Hematopoietic multipotent progenitor cell (in vitro differentiated cells): ENCODE measurements at regions not wholly inside any gene's neighbourhood (a gene's known extent, or its start where the extent isn't known, plus 50 kb on each side); places are given as distances from the start of the nearest gene placed in this dataset.
A peak's percentile ranks its signal among the peaks of the same experiment; 100 is the strongest.
"Not testable (repeated sequence)": the region's sequence is repeated elsewhere in the genome, so short reads cannot be mapped to it uniquely, and the experiment has no call there.

Experiments used
- DNase-seq, 3 donors: peaks; one replicate each; pipeline ENCODE4 v3.0.0-alpha.2; 2011 to 2015; ENCODE audit warnings: low read depth in 2 of 3, low spot score in 2 of 3

DNA sequence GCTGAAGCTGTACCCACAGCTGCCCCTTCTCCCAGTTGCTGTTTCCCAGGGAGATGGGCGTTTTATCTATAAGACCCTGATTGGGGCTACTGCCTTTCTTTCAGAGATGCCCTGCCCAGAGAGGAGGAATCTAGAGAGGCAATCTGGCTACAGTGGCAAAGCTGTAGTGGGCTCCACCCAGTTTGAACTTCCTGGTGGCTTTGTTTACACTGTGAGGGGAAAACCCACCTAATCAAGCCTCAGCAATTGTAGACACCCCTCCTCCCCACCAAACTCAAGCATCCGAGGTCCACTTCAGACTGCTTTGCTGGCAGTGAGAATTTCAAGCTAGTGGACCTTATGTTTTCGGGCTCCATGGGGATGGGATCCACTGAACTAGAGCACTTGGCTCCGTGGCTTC lies 240.4 kb upstream of the AFF2 start:
- DNase-seq = no peak

DNA sequence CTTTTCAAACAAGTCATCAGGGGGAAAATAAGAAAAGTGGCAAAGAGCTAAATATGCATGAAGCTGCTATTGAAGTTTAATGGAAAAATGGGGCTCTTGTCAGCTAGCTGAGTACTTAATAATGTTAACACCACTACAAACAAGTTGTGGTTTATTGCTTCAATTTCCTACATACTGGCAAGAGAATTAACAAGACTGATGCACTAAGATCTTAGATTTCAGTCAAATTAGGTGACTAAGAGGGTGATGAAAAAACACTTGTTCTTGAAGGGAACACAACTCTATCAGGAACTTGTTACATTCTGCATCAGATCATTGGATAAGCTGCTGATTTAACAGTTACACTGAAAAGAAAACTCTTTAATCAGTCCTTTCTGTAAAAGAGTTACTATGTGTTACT lies 234.6 kb upstream of the AFF2 start:
- no peak for DNase-seq

DNA sequence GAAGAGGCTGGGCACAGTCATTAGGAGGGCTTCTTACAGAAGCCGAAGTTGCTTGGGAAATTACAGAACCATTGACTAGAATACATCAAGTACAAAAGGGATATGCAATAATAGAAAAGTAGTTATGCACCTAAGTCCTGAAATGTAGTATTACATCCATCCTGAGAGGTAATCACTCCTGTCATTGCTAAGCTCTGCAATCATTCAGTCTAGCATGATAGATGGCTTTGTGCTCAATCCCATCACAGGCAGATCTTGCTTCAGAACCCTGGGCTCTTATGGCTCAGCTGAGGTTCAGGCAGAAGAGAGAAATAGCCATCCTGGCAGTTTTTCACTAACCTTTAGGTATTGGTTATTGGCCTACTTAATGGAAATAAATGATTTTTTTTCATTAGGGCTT lies 231.7 kb upstream of the AFF2 start:
- DNase-seq = no peak

DNA sequence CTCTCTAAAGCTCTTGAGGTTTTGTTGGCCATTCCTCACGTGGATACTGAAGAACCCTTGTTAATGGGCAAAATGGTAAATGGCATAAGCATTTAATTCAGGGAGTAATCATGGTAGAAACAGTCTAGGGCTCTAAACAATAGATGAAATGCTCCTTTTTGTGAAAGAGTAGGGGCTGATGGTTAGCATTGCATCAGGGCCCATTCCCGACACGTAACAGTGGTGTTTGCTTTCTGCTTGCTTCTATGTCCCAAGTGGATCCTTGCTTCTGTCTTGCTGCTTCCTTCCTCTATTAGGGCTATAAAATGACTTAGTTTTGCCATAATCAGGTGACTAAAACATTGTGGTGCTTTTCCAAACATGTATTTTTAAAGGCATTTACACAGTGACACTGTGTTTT lies 230.9 kb upstream of the AFF2 start:
- no peak for DNase-seq

DNA sequence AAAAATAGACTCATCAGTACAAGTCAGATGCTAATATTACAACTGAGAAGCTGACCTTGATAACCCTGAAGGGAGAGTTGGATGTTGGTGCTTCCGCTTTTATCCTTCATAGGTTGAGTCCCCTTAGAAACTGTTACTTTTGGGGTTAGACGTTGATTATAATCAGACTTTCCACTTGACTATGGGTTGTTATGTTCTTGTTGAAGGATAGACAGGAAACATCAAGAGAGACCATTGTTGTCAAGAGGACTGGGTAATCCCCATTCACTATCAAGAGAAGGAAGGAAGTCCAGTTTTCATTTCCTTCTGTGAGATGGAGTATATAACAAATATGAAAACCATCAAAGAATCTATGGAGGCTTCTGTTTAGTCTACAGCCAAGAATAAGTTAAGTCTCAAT lies 229.9 kb upstream of the AFF2 start:
- peak in 1 of 3 donors; percentile 23 for DNase-seq

DNA sequence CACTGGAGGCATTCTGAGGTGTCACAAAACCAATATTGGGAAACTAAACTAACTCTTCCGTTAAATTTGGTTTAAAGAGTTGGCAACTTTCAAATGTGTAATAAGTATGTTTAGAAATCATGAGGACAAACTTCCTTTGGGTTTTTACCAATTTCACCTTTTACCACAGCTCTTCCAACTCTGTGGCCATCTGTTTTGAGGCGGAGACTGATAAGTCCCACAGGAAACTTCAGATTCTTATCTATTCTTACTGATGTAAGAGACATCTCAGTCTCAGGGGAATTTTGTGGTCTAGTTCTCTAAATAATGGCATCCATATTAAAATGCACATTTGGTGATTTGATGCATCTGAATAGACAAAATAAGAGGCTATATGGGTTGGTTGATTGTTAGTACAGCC lies 229.2 kb upstream of the AFF2 start:
- DNase-seq = peak in 2 of 3 donors; percentile 3 to 18

DNA sequence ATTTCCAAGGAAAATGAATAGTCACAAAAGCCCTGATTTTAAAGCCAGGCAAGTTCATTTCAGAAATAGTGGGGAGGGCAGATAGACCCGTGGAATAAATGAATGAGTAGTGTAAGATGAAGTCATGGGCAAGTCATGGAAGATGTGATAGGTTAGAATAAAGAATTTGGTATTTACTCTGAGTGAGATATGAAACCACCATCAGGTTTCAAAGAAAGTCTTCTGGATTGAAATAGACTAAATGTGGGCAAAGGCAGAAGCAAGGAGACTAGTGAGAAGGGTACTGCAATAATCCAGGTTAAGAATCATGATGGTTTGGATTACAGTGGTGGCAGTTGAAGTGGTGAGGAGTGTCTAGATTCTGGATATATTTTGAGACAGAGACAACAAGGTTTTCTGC lies 218.5 kb upstream of the AFF2 start:
- DNase-seq = no peak

DNA sequence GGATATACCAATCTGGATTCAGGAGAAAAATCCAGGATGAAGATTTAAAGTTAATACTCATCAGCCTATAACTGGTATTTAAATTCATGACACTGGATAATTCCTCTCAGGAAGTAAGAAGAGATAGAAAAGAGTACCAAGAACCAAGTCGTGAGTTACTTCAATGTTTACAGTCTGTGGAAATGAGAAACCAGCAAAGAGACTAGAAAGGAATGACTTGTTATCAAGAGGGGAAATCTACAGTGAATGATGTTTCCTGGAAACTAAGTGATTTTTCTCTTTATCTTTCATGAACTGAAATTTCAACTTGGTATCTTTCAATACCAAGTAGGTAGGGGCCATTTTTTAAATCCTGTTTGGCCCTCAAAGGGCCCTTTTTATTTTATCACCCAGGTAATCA lies 217.9 kb upstream of the AFF2 start:
- no peak for DNase-seq

DNA sequence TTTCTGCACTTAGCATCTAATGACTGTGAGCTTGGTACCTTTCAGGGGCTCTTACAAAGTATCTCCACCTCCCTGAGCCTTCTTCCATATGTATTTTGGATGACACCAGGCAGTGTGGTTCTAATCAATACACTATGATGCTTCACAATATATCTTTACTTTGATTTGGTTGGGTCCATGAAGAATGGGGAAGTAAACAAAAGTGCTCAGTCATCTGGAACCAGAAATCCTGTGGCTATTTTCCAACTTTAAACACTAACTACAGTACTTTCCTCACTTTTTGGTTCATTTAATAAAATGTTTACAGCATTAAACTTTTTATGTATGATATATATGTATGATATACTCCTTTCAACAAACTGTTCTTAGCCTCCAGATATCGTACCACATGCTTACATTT lies 216.4 kb upstream of the AFF2 start:
- peak in 1 of 3 donors; percentile 24 for DNase-seq

DNA sequence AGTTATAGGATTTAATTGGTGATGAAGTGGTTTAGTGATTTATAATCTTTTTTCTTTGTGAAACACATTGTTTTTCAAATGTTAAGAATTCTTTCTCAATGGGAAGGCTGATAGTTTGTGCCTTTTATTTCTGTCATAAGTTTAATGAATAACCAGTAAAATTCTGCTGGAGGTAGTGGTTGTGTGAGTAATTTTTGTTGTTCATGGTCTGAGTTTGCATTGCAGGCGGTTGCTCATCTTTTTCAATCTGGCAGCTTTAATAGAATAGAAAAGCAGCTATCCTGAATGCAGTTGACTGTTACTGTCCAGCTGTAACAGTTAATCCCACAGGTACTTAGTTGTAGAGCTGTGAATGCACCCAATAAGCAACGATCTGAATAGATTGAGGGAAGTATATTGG lies 215.6 kb upstream of the AFF2 start:
- DNase-seq = no peak

DNA sequence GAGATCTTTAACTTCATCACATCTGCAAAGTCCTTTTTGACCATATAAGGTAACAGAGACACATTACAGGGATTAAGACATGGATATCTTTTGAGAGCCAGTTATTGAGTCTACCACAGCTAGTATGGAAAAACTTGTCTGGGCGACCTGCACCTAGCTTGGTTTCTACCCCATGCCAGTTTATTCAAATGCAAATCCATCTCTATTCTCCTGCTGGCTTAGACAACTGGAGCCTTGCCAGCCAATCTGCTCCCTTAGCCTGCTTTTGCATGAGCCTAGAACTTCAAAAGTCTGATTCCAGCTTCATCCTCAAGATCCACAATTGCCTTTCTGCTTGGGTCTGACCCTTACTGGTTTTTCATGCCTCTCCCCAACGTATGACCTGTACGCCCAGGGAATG lies 212.0 kb upstream of the AFF2 start:
- no peak for DNase-seq

DNA sequence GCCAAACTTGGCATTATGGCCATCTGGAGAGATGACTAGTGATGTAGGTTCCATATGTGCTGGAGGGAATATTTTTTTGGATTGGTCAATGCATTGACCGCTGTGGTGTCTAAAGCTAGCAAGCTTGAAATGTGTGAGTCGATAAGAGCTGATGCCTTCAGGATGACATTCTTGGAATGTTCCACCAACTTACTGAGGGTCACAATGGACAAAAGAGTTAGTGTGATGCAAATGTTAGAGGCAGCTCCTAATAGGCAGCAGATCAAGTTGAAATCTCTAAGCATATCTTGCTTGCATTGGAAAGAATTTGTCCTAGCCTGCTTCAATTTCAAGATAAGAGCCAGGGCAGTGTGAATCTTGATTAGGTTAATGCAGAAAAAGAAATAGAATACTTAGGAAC lies 210.4 kb upstream of the AFF2 start:
- DNase-seq = no peak

DNA sequence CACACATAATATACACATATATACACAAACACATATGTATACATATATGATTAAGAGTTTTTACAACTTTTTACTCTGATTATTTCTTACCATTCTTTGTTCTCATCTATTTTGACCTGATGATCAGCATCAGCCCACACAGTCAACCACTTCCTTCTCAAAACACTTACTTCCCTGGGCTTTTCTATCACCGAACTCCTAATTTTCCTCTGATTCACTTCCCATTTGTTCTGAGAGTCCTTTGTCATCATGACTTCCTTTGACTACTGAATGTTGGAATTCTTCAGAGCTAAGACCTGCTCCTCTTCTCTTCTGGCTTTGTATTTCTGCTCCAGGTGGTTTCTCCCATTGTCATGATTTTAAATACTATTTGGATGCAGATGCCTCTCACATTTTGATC lies 209.5 kb upstream of the AFF2 start:
- no peak for DNase-seq

DNA sequence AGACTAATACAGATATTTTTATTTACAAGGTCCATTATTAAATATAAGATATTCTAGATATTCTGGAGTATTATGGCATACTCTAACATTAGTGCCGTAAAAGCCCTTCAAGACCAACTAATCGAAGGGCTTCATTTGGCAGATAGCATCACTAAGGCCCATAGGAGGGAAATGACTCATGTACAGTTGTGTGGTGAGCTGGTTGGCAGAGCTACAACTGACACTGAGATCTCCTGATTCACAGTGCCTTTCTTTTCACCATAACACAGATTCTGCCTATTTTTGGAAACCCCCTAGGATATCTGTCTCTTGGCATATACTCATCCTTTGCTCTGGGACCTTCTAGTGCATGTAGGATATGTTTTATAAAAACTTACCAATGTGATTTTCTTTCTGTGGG lies 201.7 kb upstream of the AFF2 start:
- peak in 2 of 3 donors; percentile 37 to 45 for DNase-seq

DNA sequence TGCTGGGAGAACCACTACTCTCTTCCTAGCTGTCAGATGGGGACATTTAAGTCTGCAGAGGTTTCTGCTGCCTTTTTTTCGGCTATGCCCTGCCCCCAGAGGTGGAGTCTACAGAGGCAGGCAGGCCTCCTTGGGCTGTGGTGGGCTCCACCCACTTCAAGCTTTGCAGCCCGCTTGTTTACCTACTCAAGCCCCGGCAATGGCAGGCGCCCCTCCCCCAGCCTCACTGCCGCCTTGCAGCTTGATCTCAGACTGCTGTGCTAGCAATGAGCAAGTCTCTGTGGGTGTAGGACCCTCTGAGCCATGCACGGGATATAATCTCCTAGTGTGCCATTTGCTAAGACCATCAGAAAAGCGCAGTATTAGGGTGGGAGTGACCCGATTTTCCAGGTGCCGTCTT lies 195.2 kb upstream of the AFF2 start:
- not testable (repeated sequence) for DNase-seq

DNA sequence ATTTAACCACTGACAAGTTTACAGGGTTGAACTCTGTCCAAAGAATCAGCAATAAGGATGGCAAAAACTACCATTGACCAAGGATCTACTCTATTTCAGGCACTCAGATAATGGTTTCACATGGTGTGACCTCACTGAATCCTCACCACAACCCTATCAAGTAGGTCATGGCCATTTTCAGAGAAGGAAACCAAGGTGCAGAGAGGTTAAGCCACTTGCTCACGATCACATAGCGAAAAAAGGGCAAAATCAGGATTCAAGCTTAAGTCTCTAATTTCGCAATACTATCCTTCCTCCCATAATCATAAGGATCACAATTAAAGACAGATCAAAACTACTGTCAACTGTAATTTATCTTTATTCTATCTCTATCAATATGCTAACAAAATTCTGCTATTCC lies 191.0 kb upstream of the AFF2 start:
- no peak for DNase-seq

DNA sequence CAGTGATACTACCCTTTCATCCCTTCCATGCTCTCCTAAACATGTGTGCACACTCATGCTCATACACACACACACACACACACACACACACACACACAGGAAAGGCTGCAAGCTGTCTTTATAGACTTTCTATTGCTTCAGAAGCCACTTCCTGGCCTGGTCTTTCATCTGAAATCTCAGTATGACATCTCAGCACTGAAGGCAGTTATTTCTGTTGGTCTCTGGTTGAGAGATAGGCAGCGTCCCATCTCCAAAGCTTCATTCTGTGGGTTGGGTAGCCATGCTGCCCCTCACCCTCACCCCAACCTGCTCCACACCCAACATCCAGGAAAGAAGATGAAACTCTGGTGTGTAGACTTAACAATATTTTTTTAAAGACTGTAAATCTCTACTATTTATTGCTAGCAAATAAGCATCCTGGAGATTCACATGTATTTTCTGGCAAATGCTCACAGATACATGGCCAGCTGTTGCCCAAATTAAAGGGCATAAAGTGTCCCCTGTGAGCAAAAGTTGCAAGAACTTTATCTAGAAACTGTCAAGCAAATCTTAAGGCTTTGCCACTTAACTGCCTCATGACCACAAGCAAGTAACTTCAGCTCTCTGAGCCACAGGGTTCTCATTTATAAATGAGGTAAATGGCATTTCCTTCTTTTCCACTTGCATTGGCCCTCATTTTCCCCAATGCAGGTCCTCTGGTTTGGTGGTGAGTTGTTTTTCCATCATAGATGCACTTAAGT lies 189.8 kb upstream of the AFF2 start:
- DNase-seq = peak in 2 of 3 donors; percentile 47 to 86

DNA sequence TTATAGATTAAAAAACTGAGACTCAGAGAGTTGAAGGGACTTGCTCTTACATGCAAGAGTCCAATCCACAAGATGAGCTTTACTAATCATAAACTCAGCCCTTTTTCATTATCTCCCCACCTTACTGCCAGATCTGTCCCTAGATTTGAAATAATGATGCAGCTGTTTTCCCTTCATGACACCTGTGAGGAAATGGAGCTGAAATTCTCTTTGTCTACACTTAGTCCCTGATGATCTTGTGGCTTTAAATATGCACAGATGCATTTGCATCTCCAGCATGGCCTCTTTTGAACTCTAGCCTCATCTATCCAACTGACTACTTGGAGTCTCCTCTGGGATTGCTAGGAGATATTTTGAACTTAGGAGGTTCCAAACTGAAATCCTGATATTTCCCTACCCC lies 188.9 kb upstream of the AFF2 start:
- DNase-seq = no peak

DNA sequence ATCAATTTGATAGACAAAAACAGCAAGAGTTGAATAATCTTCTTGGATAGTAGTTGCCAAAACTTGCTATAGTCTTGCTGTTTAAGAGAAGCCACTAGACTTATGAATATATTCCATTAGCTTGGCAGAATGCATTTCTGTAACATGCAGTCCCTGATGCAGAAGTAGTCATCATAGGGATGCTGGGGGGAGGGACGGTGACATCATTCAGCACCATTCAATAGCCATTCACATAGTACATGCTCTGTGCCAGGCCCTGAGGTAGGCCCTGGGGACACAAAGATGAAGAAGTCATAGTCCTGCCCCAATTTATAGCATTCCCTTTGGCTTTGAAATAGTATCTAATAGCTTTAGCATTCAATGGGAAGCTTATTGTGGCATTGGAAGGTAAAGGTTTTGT lies 185.5 kb upstream of the AFF2 start:
- DNase-seq = no peak

DNA sequence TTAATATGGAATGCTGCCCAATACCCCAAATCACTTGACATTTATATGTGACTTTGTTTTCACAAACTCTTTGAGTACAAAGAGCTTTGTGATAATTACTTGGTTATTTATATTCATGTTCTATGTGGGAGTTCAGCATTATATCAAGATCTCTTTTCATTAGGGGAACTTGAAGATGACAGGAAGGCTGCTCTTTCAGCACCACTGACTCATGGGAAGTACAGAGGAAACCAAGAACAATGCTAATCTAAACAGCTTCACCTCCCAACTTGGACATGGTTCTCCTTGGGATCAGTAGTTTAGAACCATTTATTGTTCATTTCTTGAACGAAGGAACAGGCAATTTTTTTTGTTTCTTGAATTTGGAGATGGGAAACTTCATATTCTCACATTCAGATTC lies 184.0 kb upstream of the AFF2 start:
- DNase-seq = peak in 1 of 3 donors; percentile 8

DNA sequence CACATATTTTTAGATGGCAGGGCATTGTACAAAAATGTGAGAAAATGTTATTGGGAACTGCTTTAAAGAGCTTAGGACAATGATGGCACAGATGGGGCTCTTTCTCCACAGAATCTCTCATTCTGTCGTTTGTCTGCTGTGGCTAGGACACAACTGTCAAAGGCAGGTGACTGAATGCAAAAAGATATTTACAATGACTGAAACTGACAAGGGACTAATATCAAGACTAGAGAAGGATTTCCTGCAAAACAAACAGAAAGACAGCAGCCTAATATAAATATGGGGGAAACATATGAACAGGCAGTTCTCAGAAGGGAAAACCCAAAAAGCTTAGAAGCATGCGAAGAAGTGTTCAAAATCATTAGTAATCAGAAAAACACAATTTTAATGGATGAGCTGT lies 177.5 kb upstream of the AFF2 start:
- DNase-seq = no peak

DNA sequence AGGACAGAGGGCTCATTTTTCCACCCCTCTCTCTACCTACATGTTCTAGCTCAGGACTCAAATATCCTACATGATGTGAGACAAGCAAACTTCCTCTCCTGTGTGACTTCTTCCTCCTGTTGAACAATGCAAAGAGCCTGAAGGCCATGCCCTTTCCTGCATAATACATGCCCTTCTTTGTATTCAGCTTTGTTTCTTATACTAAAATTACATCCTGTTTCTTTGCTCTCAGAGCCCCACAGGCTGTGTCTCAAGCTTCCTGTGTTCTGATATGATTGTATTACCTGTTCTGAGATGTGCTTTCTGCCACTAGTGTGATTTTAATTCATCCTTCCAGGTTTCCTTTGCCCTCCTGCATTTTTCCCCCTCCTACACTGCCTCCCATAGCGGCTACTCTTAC lies 166.4 kb upstream of the AFF2 start:
- DNase-seq = no peak

DNA sequence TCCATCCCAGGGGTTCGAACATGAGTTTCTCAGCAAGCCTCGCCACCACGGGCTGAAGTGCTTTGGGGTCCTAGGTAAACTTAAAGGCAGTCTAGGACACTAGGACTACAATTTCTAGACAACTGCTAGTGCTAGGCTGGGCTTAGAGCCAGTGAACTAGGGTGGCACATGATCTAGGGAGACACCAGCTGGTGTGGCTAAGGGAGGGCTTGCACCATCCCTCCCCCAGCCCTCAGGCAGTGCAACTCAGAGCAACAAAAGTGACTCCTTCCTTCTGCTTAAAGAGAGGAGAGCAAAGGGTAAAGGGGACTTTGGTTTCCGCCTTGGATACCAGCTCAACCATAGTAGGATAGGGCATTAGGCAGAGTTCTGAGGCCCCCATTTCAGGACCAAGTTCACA lies 162.5 kb upstream of the AFF2 start:
- DNase-seq = no peak
